ENCODE measurements at regions not wholly inside any gene's neighbourhood (a gene's known extent, or its start where the extent isn't known, plus 50 kb on each side); places are given as distances from the start of the nearest gene placed in this dataset.
"Not testable (repeated sequence)": the region's sequence is repeated elsewhere in the genome, so short reads cannot be mapped to it uniquely, and the experiment has no call there.

- no peak for DNase-seq
- no peak for ATAC-seq
- intact Hi-C loops (cut with DNase I, micrococcal nuclease): no loop called here
Measured at GRCh38 chr4:171561419-171561818, 251.8 kb upstream of the GALNTL6 start.

GRCh38 chr4:171553961-171554360 lies 259.2 kb upstream of the GALNTL6 start:
- intact Hi-C loops (cut with DNase I, micrococcal nuclease): no loop called here
- DNase-seq (no peak), ATAC-seq (no peak)

GRCh38 chr4:171542640-171543039 lies 270.6 kb upstream of the GALNTL6 start:
- ATAC-seq: no peak
- intact Hi-C loops (cut with DNase I, micrococcal nuclease): no loop called here
- no peak for DNase-seq

- ATAC-seq (no peak), DNase-seq (no peak)
- intact Hi-C loops (cut with DNase I, micrococcal nuclease): no loop called here
Measured at GRCh38 chr4:171538601-171539100, 274.6 kb upstream of the GALNTL6 start.

- ATAC-seq: no peak
- no peak for DNase-seq
- intact Hi-C loops (cut with DNase I, micrococcal nuclease): no loop called here
Measured at GRCh38 chr4:171534391-171534790, 278.8 kb upstream of the GALNTL6 start.

- DNase-seq: no peak
- intact Hi-C loops (cut with DNase I, micrococcal nuclease): no loop called here
- no peak for ATAC-seq
Measured at GRCh38 chr4:171532968-171533367, 280.2 kb upstream of the GALNTL6 start.

GRCh38 chr4:171524903-171525302 lies 288.3 kb upstream of the GALNTL6 start:
- intact Hi-C loops (cut with DNase I, micrococcal nuclease): no loop called here
- ATAC-seq (no peak), DNase-seq (no peak)

GRCh38 chr4:171521726-171522125 lies 291.5 kb upstream of the GALNTL6 start:
- intact Hi-C loops (cut with DNase I, micrococcal nuclease): no loop called here
- ATAC-seq (no peak), DNase-seq (no peak)

- intact Hi-C loops (cut with DNase I, micrococcal nuclease): no loop called here
- ATAC-seq (no peak), DNase-seq (no peak)
Measured at GRCh38 chr4:171519457-171519856, 293.7 kb upstream of the GALNTL6 start.

- intact Hi-C loops (cut with DNase I, micrococcal nuclease): no loop called here
- no peak for DNase-seq
- no peak for ATAC-seq
Measured at GRCh38 chr4:171517883-171518282, 295.3 kb upstream of the GALNTL6 start.

- no peak for DNase-seq
- no peak for ATAC-seq
- intact Hi-C loops (cut with DNase I, micrococcal nuclease): no loop called here
Measured at GRCh38 chr4:171516694-171517093, 296.5 kb upstream of the GALNTL6 start.

GRCh38 chr4:171484681-171485080 lies 328.5 kb upstream of the GALNTL6 start:
- no peak for DNase-seq
- ATAC-seq: no peak
- intact Hi-C loops (cut with DNase I, micrococcal nuclease): no loop called here

GRCh38 chr4:171478181-171478580 lies 335.0 kb upstream of the GALNTL6 start:
- no peak for DNase-seq
- intact Hi-C loops (cut with DNase I, micrococcal nuclease): no loop called here
- no peak for ATAC-seq

- ATAC-seq; DNase-seq; intact Hi-C loops (cut with DNase I, micrococcal nuclease): not testable (repeated sequence)
Measured at GRCh38 chr4:171475111-171475510, 338.1 kb upstream of the GALNTL6 start.

- no peak for DNase-seq
- no peak for ATAC-seq
- intact Hi-C loops (cut with DNase I, micrococcal nuclease): no loop called here
Measured at GRCh38 chr4:171473155-171473554, 340.0 kb upstream of the GALNTL6 start.

GRCh38 chr4:171472230-171472629 lies 341.0 kb upstream of the GALNTL6 start:
- intact Hi-C loops (cut with DNase I, micrococcal nuclease): no loop called here
- DNase-seq (no peak), ATAC-seq (no peak)

GRCh38 chr4:171464499-171464898 lies 348.7 kb upstream of the GALNTL6 start:
- DNase-seq (no peak), ATAC-seq (no peak)
- intact Hi-C loops (cut with DNase I, micrococcal nuclease): no loop called here

GRCh38 chr4:171461191-171461590 lies 352.0 kb upstream of the GALNTL6 start:
- ATAC-seq (no peak), DNase-seq (no peak)
- intact Hi-C loops (cut with DNase I, micrococcal nuclease): no loop called here

GRCh38 chr4:171448919-171449481 lies 364.2 kb upstream of the GALNTL6 start:
- intact Hi-C loops (cut with DNase I, micrococcal nuclease): no loop called here
- no peak for DNase-seq
- no peak for ATAC-seq

GRCh38 chr4:171448358-171448757 lies 364.8 kb upstream of the GALNTL6 start:
- DNase-seq: no peak
- intact Hi-C loops (cut with DNase I, micrococcal nuclease): no loop called here
- ATAC-seq: no peak

GRCh38 chr4:171441300-171441941 lies 371.8 kb upstream of the GALNTL6 start:
- no peak for ATAC-seq
- DNase-seq: no peak
- intact Hi-C loops (cut with DNase I, micrococcal nuclease): no loop called here
